GM13976 (cell line): ENCODE measurements at regions not wholly inside any gene's neighbourhood (a gene's known extent, or its start where the extent isn't known, plus 50 kb on each side); places are given as distances from the start of the nearest gene placed in this dataset.

ENCODE experiments used
- DNase-seq: peaks from one replicate; pipeline ENCODE4 v3.0.0; 2012; ENCODE audit warnings: low spot score
- in situ Hi-C: fragments of 300-500 bp; cut with MboI; formaldehyde crosslinking; loops from one replicate; pipeline ENCODE4 v1.12.0; 2022; ENCODE audit warnings: low sequenced_read_pairs, mixed read lengths, inconsistent platforms; ENCODE audit not compliant: unreplicated experiment
- TF ChIP-seq, protein P1 (sequence below): IDR thresholded peaks from 2 replicates; pipeline ENCODE4 v1.5.1; 2012; ENCODE audit warnings: borderline replicate concordance, mild to moderate bottlenecking; ENCODE audit not compliant: insufficient read depth; ENCODE audit errors: extremely low read depth, missing control alignments, control extremely low read depth

DNA sequence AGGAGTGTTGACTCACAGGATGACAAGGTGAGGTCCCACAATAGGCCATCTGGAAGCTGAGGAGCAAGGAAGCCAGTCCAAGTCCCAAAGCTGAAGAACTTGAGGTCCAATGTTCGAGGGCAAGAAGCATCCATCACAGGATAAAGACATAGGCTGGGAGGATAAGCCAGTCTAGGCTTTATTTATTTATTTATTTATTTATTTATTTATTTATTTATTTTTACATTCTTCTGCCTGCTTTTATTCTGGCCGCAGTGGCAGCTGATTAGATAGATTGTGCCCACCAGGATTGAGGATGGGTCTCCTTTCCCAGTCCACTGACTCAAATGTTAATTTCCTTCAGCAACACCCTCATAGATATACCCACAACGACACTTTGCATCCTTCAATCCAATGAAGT, 472.2 kb upstream of the DPPA4 start:
- in situ Hi-C loops, result no loop called here
- DNase-seq, result no peak
- TF ChIP-seq, protein P1, sequence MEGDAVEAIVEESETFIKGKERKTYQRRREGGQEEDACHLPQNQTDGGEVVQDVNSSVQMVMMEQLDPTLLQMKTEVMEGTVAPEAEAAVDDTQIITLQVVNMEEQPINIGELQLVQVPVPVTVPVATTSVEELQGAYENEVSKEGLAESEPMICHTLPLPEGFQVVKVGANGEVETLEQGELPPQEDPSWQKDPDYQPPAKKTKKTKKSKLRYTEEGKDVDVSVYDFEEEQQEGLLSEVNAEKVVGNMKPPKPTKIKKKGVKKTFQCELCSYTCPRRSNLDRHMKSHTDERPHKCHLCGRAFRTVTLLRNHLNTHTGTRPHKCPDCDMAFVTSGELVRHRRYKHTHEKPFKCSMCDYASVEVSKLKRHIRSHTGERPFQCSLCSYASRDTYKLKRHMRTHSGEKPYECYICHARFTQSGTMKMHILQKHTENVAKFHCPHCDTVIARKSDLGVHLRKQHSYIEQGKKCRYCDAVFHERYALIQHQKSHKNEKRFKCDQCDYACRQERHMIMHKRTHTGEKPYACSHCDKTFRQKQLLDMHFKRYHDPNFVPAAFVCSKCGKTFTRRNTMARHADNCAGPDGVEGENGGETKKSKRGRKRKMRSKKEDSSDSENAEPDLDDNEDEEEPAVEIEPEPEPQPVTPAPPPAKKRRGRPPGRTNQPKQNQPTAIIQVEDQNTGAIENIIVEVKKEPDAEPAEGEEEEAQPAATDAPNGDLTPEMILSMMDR, result no peak

DNA sequence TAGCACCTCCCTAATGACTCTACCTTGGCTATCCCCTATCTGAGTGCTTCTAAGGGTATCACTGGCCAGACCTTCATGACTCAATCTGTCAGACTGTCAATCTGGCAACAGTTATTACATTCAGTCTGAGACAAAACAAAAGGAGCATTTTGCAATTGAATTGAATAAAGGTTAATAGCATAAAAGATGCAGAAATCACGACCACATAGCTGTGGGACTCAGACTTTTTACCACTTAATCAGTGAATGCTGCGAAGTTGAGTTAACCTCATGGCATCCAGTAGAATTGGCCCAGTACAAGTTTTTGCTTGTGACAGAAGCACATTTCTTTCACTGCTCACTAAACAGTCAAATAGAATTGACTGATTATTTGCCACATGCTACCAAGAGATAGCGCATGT, 480.7 kb upstream of the DPPA4 start:
- in situ Hi-C loops, result no loop called here
- no peak for DNase-seq
- TF ChIP-seq, protein P1, result no peak

DNA sequence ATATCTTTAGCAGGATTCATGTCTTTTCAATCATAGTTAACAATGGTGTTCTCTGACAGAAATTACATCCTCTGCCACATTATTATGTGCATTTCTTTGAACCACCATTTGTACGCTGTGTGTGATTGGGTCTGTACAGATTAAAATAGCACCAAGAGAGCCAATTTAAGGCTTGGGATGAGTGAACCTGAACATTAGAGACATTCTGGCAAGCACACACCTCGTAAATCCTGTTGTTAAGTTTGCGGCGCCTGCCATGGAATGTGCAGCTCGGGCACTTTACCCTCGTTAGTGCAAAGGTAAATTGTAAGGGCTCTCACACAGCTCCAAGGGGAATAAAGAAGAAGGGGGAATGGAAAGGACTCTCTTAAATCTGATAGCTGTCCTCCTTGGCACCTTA, 482.4 kb upstream of the DPPA4 start:
- in situ Hi-C loops, result no loop called here
- TF ChIP-seq, protein P1, result no peak
- DNase-seq, result no peak

DNA sequence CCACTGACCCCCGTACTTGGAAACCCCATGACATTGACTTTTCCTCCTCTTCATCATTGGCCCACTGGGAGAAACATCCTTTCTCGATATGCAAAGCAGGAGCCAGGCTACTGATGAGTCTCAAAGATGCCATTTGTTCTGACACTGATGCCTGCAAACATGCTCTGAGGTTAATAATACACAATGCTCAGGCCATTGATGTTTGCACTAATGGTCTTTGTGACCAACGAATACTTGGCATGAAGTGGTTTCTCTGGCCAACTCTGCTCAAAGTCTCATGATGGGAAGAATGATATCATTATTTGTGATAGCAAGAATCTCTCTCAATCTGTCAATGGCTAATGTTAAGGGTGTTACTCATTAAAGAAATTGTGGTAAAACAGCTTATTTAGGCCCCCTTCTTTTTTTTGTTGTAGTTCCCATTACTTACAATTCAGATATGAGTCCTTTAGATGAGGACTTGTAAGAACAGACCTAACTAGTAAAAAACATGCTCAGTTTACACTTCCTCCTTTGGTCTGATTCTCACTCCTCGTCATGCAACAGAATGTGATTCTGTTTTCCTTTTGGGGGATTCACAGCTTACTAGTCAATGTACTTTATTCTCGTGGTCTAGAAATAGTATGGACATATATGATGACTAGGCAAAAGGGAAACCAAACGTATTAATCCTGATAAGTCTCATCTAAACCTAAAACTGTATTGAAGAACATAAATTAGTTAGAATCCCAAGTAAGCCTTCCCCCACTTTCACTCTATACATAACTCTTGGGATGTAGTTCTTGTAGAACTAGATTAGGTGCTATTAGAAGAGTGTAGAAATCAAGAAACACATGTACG, 488.8 kb upstream of the DPPA4 start:
- TF ChIP-seq, protein P1, result no peak
- in situ Hi-C loops, result no loop called here
- DNase-seq, result no peak

DNA sequence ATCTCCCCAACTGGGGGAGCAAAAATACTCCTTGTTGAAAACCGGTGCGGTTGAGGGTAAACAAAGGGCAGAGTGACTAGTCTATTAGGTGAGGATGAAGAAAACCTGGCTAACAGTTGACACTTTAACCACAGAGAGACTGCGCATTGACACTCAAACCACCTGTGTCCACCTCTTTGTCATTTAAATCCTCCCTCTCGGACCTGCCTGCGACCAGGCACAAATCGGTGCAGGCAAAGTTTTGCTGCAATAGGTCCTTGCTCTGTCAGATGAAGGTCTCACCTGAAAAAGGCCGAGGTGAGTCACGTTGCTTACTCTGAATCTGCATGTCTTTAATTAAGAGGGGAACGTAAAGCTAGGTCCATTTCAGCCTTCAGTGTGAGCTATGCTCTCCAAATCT, 494.1 kb upstream of the DPPA4 start:
- in situ Hi-C loops, result no loop called here
- no peak for DNase-seq
- TF ChIP-seq, protein P1, result no peak

DNA sequence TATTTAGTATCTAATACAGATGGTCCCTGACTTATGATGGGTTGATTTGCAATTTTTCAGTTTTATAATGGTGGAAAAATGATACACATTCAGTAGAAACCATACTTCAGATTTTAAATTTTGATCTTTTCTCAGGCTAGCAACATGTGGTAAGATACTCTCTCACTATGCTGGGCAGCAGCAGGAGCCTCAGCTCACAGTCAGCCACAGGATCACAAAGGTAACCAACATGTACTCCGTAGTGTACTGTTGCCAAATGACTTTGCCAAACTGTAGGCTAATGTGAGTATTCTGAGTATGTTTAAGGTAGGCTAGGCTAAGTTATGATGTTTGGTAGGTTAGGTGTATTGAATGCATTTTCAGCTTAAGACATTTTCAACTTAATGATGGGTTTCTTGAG, 498.6 kb upstream of the DPPA4 start:
- DNase-seq, result no peak
- TF ChIP-seq, protein P1, result no peak
- in situ Hi-C loops, result no loop called here

DNA sequence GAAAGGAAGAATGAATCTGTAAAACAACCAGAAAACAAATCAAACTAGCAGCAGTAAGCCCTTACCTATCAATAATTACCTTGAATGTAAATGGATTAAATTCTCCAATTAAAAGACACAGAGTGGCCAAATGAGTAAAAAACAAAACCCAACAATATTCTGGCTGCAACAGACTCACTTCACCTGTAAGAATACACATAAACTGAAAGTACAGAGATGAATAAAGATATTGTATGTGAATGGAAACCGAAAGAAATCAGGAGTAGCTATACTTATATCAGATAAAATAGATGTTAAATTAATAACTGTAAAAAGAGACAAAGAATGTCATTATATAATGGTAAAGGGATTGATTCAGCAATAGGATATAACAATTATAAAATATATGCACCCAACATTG, 514.5 kb upstream of the DPPA4 start:
- TF ChIP-seq, protein P1, result no peak
- in situ Hi-C loops, result no loop called here
- no peak for DNase-seq
